Neural progenitor cell (in vitro differentiated cells): ENCODE measurements at regions not wholly inside any gene's neighbourhood (a gene's known extent, or its start where the extent isn't known, plus 50 kb on each side); places are given as distances from the start of the nearest gene placed in this dataset. TPM values are rescaled to one million over a fixed set of nuclear protein-coding genes. Genes with fewer than 3 reads are reported as not detected.

Experiments
- DNase-seq: peaks from one replicate; pipeline ENCODE4 v3.0.0-alpha.2; 2016; ENCODE audit warnings: low spot score
- H2AFZ ChIP-seq: fragments of 200-600 bp; sonication (generic); replicated peaks from 2 replicates; pipeline ENCODE4 v1.6.1; 2016; ENCODE audit warnings: antibody characterized with exemption
- H3F3A ChIP-seq: fragments of 200-600 bp; sonication (generic); 2 replicates; pipeline ENCODE4 v1.6.1; 2016; ENCODE audit warnings: antibody characterized with exemption, low read depth
- H3K27ac ChIP-seq: fragments of 200-600 bp; sonication (generic); 2 replicates; pipeline ENCODE4 v1.5.1; 2016; ENCODE audit warnings: mild to moderate bottlenecking
- H3K27me3 ChIP-seq: fragments of 200-600 bp; sonication (generic); 2 replicates; pipeline ENCODE4 v1.6.1; 2016; ENCODE audit warnings: mild to moderate bottlenecking, moderate library complexity
- H3K36me3 ChIP-seq: fragments of 200-600 bp; sonication (generic); 2 replicates; pipeline ENCODE4 v1.5.1; 2016
- H3K4me1 ChIP-seq: fragments of 200-600 bp; sonication (generic); 2 replicates; pipeline ENCODE4 v1.6.1; 2016; ENCODE audit warnings: mixed run types
- H3K4me2 ChIP-seq: fragments of 200-600 bp; sonication (generic); 2 replicates; pipeline ENCODE4 v1.6.1; 2016
- H3K4me3 ChIP-seq: fragments of 200-600 bp; sonication (generic); 2 replicates; pipeline ENCODE4 v1.5.1; 2016
- H3K79me2 ChIP-seq: fragments of 200-600 bp; sonication (generic); 2 replicates; pipeline ENCODE4 v1.6.1; 2016; ENCODE audit warnings: low read depth
- H3K9ac ChIP-seq: fragments of 200-600 bp; sonication (generic); 2 replicates; pipeline ENCODE4 v1.6.1; 2016
- H3K9me3 ChIP-seq: fragments of 200-600 bp; sonication (generic); 2 replicates; pipeline ENCODE4 v1.5.1; 2016; ENCODE audit warnings: low read depth
- H4K20me1 ChIP-seq: fragments of 200-600 bp; sonication (generic); 2 replicates; pipeline ENCODE4 v1.6.1; 2016; ENCODE audit warnings: low read depth
- H3K27ac Mint-ChIP-seq: 3 replicates; pipeline ENCODE4 v1.8.0; 2021; ENCODE audit warnings: mixed read lengths
- H3K27me3 Mint-ChIP-seq: 2 replicates; pipeline ENCODE4 v1.8.0; 2022; ENCODE audit warnings: low read depth, mild to moderate bottlenecking, inconsistent platforms, moderate library complexity, mixed read lengths; ENCODE audit not compliant: insufficient read depth
- H3K36me3 Mint-ChIP-seq: 3 replicates; pipeline ENCODE4 v1.8.0; 2021; ENCODE audit warnings: mixed read lengths
- H3K4me1 Mint-ChIP-seq: 3 replicates; pipeline ENCODE4 v1.8.0; 2021; ENCODE audit warnings: mixed read lengths
- H3K4me3 Mint-ChIP-seq: 3 replicates; pipeline ENCODE4 v1.8.0; 2021; ENCODE audit warnings: mild to moderate bottlenecking, moderate library complexity, mixed read lengths
- H3K9me3 Mint-ChIP-seq: 3 replicates; pipeline ENCODE4 v1.8.0; 2020; ENCODE audit warnings: mixed read lengths
- CTCF ChIP-seq: fragments of 200-600 bp; sonication (generic); IDR thresholded peaks from 2 replicates; pipeline ENCODE4 v1.5.1; 2017; ENCODE audit warnings: antibody characterized with exemption, mild to moderate bottlenecking
- EZH2 ChIP-seq: fragments of 200-600 bp; sonication (generic); IDR thresholded peaks from 2 replicates; pipeline ENCODE4 v1.6.1; 2017; ENCODE audit warnings: antibody characterized with exemption, mild to moderate bottlenecking, moderate library complexity
- EZH2phosphoT487 ChIP-seq: fragments of 200-600 bp; sonication (generic); IDR thresholded peaks from 2 replicates; pipeline ENCODE4 v1.6.1; 2017; ENCODE audit warnings: antibody characterized with exemption
- small RNA-seq: library from RNA; depleted of rRNA; stranded (forward); fragments of <200 nt; gene quantifications from one replicate; pipeline ENCODE3, GENCODE V24; 2015

GRCh38 chr1:147491098-147491497, 50.2 kb upstream of the BCL9 start:
- Mint-ChIP-seq H3K4me1 (peaks cover 13% of the 10 kb centered on the region), H3K9me3 (no peaks in the 10 kb centered on the region), H3K4me3 (no peak overlapping the region), H3K36me3 (no peaks in the 10 kb centered on the region), H3K27ac (no peak overlapping the region), H3K27me3 (no peaks in the 10 kb centered on the region)
- Histone ChIP-seq H3K9ac (no peak overlapping the region), H3F3A (no peaks in the 10 kb centered on the region), H3K27me3 (no peaks in the 10 kb centered on the region), H3K79me2 (no peaks in the 10 kb centered on the region), H3K4me1 (no peaks in the 10 kb centered on the region), H3K36me3 (no peaks in the 10 kb centered on the region), H3K9me3 (no peaks in the 10 kb centered on the region), H3K27ac (no peak overlapping the region), H3K4me2 (no peak overlapping the region), H2AFZ (no peak overlapping the region), H3K4me3 (no peak overlapping the region), H4K20me1 (no peaks in the 10 kb centered on the region)
- peak; percentile 26 for DNase-seq
- no peak for TF ChIP-seq EZH2phosphoT487
- no peak for TF ChIP-seq EZH2
- peak; percentile 28 for TF ChIP-seq CTCF

Small RNA genes in the stretch of these regions (small RNA-seq; reads per million reads assigned to genes)
- gene RF00019, result not detected
